Ascending aorta (tissue), 2 donors: ENCODE measurements at regions not wholly inside any gene's neighbourhood (a gene's known extent, or its start where the extent isn't known, plus 50 kb on each side); places are given as distances from the start of the nearest gene placed in this dataset.

Experiments
- DNase-seq, 2 donors: peaks; one replicate each; pipeline ENCODE4 v3.0.0-alpha.2; 2019; ENCODE audit warnings: low spot score in 2 of 2
- H3K27ac ChIP-seq, 2 donors: fragments of 200-600 bp; sonication (generic); one replicate each; pipeline ENCODE4 v1.5.1; 2016 to 2017; ENCODE audit warnings: mild to moderate bottlenecking in 1 of 2
- H3K27me3 ChIP-seq: fragments of 200-600 bp; sonication (generic); one replicate; pipeline ENCODE4 v1.5.1; 2017
- H3K36me3 ChIP-seq, 2 donors: fragments of 200-600 bp; sonication (generic); one replicate each; pipeline ENCODE4 v1.5.1; 2016
- H3K4me1 ChIP-seq, 2 donors: fragments of 200-600 bp; sonication (generic); one replicate each; pipeline ENCODE4 v1.5.1; 2016 to 2017; ENCODE audit warnings: mild to moderate bottlenecking in 1 of 2
- H3K4me3 ChIP-seq, 2 donors: fragments of 200-600 bp; sonication (generic); one replicate each; pipeline ENCODE4 v1.5.1; 2016 to 2017; ENCODE audit warnings: mild to moderate bottlenecking in 1 of 2
- H3K9me3 ChIP-seq, 2 donors: fragments of 200-600 bp; sonication (generic); one replicate each; pipeline ENCODE4 v1.5.1; 2016
- intact Hi-C: fragments of 100-400 bp; cut with DNase I; formaldehyde crosslinking; loops from one replicate; pipeline ENCODE4 v1.15.1; 2023
- TF ChIP-seq, protein P1 (sequence below), 3 experiments: fragments of 200-600 bp in 2 of 3; fragments of 450-650 bp in 1 of 3; sonication (generic) in 2 of 3; IDR thresholded peaks; one replicate each; pipeline ENCODE4 v1.5.1; 2016 to 2019; ENCODE audit warnings: antibody characterized with exemption in 3 of 3, mild to moderate bottlenecking in 1 of 3, moderate library complexity in 1 of 3

DNA sequence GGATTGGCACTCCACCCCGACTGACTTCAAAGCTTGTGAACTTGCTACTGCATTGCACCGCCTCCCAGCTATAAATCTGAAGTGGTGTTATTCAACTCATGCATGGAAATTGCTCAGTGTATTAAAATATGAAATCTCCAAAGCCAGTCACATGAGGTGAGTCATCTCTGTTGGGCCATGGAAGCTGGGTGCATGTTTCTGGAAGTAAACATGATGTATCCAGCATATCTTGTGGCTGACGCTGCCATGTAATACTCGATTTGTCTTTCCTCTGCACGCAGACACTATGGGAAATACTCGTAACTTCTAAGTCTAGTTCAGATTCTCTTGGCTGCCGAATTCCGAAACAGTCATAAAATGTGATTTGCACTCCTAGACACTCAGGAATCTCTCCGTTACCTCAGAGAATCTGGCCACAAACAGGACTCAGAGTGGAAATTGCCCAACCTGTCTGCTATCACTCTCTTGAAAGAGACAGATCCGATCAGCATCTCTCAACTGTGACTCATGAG lies 154.9 kb upstream of the MPPED2 start:
- Histone ChIP-seq H3K36me3 (no peaks in the 10 kb centered on the region), H3K4me3 (no peak overlapping the region), H3K4me1 (no peaks in the 10 kb centered on the region), H3K27ac (no peak overlapping the region), H3K9me3 (no peaks in the 10 kb centered on the region), H3K27me3 (no peaks in the 10 kb centered on the region)
- DNase-seq = no peak
- intact Hi-C loops = no loop called here
- TF ChIP-seq, protein P1, sequence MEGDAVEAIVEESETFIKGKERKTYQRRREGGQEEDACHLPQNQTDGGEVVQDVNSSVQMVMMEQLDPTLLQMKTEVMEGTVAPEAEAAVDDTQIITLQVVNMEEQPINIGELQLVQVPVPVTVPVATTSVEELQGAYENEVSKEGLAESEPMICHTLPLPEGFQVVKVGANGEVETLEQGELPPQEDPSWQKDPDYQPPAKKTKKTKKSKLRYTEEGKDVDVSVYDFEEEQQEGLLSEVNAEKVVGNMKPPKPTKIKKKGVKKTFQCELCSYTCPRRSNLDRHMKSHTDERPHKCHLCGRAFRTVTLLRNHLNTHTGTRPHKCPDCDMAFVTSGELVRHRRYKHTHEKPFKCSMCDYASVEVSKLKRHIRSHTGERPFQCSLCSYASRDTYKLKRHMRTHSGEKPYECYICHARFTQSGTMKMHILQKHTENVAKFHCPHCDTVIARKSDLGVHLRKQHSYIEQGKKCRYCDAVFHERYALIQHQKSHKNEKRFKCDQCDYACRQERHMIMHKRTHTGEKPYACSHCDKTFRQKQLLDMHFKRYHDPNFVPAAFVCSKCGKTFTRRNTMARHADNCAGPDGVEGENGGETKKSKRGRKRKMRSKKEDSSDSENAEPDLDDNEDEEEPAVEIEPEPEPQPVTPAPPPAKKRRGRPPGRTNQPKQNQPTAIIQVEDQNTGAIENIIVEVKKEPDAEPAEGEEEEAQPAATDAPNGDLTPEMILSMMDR (IDR thresholded peaks at IDR 0.05) = no peak

DNA sequence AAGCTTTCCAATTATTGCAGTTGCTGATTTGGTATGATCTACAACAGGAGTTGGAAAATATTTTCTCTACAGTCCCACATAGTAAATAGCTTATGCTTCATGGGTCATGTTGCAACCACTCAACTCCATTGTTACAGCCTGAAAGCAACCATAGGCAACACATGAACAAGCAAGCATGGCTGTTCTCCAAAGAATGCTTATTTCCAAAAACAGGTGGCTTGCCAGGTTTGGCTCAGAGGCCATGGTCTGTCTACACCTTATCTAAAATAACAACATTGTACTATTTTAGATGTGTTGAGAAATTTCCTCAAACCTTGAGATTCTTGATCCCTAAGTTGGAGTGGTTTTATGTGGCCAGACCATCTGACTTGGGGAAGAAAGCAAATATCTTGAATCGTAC lies 153.9 kb upstream of the MPPED2 start:
- intact Hi-C loops = no loop called here
- DNase-seq = no peak
- Histone ChIP-seq H3K9me3 (no peaks in the 10 kb centered on the region), H3K27me3 (no peaks in the 10 kb centered on the region), H3K27ac (no peak overlapping the region), H3K4me1 (no peaks in the 10 kb centered on the region), H3K4me3 (no peak overlapping the region), H3K36me3 (no peaks in the 10 kb centered on the region)
- TF ChIP-seq, protein P1 (IDR thresholded peaks at IDR 0.05) = no peak

DNA sequence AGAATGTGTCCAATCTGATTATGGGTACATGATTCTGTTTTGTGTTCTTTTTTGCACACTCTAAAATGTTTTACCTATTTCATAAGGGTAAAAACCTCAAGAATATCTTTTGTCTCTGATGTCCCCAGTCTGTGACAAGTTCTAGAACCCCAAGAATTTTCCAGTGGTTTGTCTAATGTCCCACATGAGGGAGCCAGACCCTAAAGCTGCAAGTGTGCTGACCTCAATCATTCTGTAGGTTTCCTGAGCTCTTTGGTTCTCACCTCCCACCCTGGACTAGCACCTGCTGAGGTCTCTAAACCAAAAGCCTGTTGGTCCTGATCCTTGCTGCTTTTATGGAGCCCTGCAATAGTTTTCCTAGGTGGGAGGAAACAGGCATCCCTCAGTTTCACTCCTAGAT lies 149.8 kb upstream of the MPPED2 start:
- TF ChIP-seq, protein P1 (IDR thresholded peaks at IDR 0.05) = peak in 1 of 3 experiments; percentile 11
- H3K4me3 ChIP-seq = no peak overlapping the region
- intact Hi-C loops = no loop called here
- no peak for DNase-seq
- no peaks in the 10 kb centered on the region for H3K9me3 ChIP-seq
- no peaks in the 10 kb centered on the region for H3K27me3 ChIP-seq
- no peaks in the 10 kb centered on the region for H3K36me3 ChIP-seq
- H3K4me1 ChIP-seq = no peaks in the 10 kb centered on the region
- no peak overlapping the region for H3K27ac ChIP-seq

DNA sequence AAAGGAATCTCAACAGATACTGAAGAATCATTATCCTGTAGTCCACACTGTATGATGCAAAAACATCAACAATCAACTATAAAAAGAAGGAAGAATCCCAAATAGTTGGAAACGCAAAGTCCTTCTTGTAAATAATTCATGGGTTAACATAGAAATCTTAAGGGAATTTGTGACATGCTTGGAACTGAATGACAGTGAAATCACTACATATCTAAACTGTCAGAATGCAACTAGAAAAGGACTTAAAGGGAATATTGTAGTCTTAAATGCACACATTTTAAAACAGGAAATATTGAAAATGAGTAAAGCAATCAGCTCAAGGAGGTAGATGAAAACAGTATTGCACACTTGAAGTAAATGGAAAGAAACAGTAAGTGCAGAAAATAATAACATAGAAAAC lies 147.6 kb upstream of the MPPED2 start:
- no peaks in the 10 kb centered on the region for H3K36me3 ChIP-seq
- H3K9me3 ChIP-seq = no peaks in the 10 kb centered on the region
- H3K4me1 ChIP-seq = no peaks in the 10 kb centered on the region
- DNase-seq = no peak
- intact Hi-C loops = no loop called here
- no peak overlapping the region for H3K4me3 ChIP-seq
- no peaks in the 10 kb centered on the region for H3K27me3 ChIP-seq
- H3K27ac ChIP-seq = no peak overlapping the region
- TF ChIP-seq, protein P1 (IDR thresholded peaks at IDR 0.05) = no peak

DNA sequence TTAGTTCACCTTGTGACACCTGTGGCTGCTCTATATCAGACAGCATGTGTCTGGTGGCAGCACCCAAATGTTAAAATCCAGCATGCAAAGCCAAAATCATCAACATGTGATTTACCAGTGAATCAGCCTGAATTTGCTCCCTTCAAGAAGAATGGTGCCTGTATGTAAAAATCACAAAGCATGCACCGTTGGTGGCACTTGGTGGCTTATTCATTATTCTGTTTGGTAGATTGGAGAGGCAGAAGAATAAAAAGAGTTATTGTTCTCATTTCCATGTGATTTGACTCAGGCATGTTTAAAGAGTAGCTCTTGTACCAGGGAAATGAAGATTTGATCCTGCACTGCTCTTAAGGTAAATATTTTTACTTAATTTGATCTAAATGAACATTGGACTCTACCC lies 143.9 kb upstream of the MPPED2 start:
- intact Hi-C loops = no loop called here
- Histone ChIP-seq H3K27me3 (no peaks in the 10 kb centered on the region), H3K9me3 (no peaks in the 10 kb centered on the region), H3K27ac (no peak overlapping the region), H3K36me3 (no peaks in the 10 kb centered on the region), H3K4me1 (no peaks in the 10 kb centered on the region), H3K4me3 (no peak overlapping the region)
- DNase-seq = no peak
- TF ChIP-seq, protein P1 (IDR thresholded peaks at IDR 0.05) = no peak

DNA sequence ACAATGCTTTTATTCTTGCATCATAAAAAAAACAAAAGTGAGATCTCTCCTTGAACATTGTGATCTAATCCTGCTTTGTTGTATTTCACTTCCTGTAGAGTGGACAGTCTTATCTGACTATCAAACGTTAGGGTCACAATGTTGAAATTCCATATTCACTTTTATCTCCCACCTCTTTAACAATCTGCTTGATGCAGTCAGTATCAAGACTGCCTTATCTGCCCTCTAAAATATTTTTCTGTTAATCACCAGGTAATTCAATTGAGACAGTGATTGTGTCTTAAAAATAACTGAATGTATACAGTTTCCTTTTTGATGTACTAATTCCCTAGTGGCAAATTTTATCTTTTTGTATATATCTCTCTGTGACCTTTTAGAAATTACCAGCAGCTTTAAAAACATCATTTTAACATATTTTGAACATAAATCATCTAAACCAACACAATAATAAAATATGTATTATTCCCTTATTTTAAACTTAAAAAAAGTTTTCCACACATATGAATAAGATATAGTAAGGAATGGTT lies 143.1 kb upstream of the MPPED2 start:
- no peaks in the 10 kb centered on the region for H3K9me3 ChIP-seq
- no peak overlapping the region for H3K27ac ChIP-seq
- no peak for DNase-seq
- no peaks in the 10 kb centered on the region for H3K36me3 ChIP-seq
- H3K27me3 ChIP-seq = no peaks in the 10 kb centered on the region
- TF ChIP-seq, protein P1 (IDR thresholded peaks at IDR 0.05) = no peak
- H3K4me1 ChIP-seq = no peaks in the 10 kb centered on the region
- intact Hi-C loops = no loop called here
- H3K4me3 ChIP-seq = no peak overlapping the region
